Peyer's patch (tissue), 4 donors: ENCODE measurements at regions not wholly inside any gene's neighbourhood (a gene's known extent, or its start where the extent isn't known, plus 50 kb on each side); places are given as distances from the start of the nearest gene placed in this dataset.

ENCODE experiments used
- DNase-seq, 3 donors: peaks; one replicate each; pipeline ENCODE4 v3.0.0-alpha.2; 2017 to 2019
- H3K27ac ChIP-seq, 4 donors: fragments of 200-600 bp; sonication (generic); one replicate each; pipeline ENCODE4 v1.5.1; 2016 to 2019
- H3K27me3 ChIP-seq, 2 donors: fragments of 200-600 bp; sonication (generic); one replicate each; pipeline ENCODE4 v1.5.1; 2019
- H3K36me3 ChIP-seq, 3 donors: fragments of 200-600 bp; sonication (generic); one replicate each; pipeline ENCODE4 v1.5.1; 2016 to 2019
- H3K4me1 ChIP-seq, 4 donors: fragments of 200-600 bp; sonication (generic); one replicate each; pipeline ENCODE4 v1.5.1; 2016 to 2019
- H3K4me3 ChIP-seq, 4 donors: fragments of 200-600 bp; sonication (generic); 1 replicate in 3 of 4; 2 replicates in 1 of 4; pipeline ENCODE4 v1.5.1; 2016 to 2019; ENCODE audit warnings: mild to moderate bottlenecking in 1 of 4
- H3K9me3 ChIP-seq, 4 donors: fragments of 200-600 bp; sonication (generic); one replicate each; pipeline ENCODE4 v1.5.1; 2016 to 2019; ENCODE audit warnings: mild to moderate bottlenecking in 1 of 4
- CTCF ChIP-seq, 6 experiments: fragments of 450-650 bp in 4 of 6; fragments of 200-600 bp in 2 of 6; sonication (generic) in 1 of 6; IDR thresholded peaks; one replicate each; pipeline ENCODE4 v1.5.1; 2017 to 2019; ENCODE audit warnings: antibody characterized with exemption in 6 of 6, mild to moderate bottlenecking in 3 of 6, moderate library complexity in 1 of 6
- POLR2A ChIP-seq, 2 donors: fragments of 450-650 bp; IDR thresholded peaks; one replicate each; pipeline ENCODE4 v1.5.1; 2017; ENCODE audit warnings: antibody characterized with exemption in 2 of 2, mild to moderate bottlenecking in 2 of 2, moderate library complexity in 2 of 2

DNA sequence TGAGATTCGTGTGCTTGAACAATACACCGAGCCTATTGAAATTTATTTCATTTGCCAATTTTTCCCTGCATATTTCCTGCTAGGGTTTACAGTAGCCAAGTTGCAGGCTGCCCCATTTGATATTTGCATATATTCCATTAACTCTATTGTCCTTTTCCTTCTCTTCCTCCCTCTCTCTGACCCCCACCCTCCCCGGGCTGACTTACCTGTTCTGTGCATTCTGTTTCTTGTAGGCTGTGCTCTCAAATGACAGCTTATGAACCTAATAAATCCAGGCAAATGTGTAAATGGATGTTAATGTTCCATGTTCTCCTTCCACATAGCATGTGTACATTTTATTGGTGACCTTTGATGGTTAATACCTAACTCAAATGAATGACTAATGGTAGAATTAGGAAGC lies 1169.2 kb upstream of the WWC1 start:
- no peak for DNase-seq
- Histone ChIP-seq H3K36me3 (no peaks in the 10 kb centered on the region), H3K4me3 (no peak overlapping the region), H3K4me1 (no peaks in the 10 kb centered on the region), H3K27ac (no peak overlapping the region), H3K27me3 (no peaks in the 10 kb centered on the region), H3K9me3 (no peaks in the 10 kb centered on the region)
- TF ChIP-seq POLR2A (IDR thresholded peaks at IDR 0.05) (no peak), CTCF (IDR thresholded peaks at IDR 0.05) (no peak)

- no peak overlapping the region for H3K4me3 ChIP-seq
- H3K4me1 ChIP-seq, result no peaks in the 10 kb centered on the region
- DNase-seq, result no peak
- no peak overlapping the region for H3K27ac ChIP-seq
- TF ChIP-seq POLR2A (IDR thresholded peaks at IDR 0.05) (no peak), CTCF (IDR thresholded peaks at IDR 0.05) (no peak)
- no peaks in the 10 kb centered on the region for H3K9me3 ChIP-seq
- no peaks in the 10 kb centered on the region for H3K36me3 ChIP-seq
- no peaks in the 10 kb centered on the region for H3K27me3 ChIP-seq
Measured at GRCh38 chr5:167123126-167123525, 1168.3 kb upstream of the WWC1 start.

DNA sequence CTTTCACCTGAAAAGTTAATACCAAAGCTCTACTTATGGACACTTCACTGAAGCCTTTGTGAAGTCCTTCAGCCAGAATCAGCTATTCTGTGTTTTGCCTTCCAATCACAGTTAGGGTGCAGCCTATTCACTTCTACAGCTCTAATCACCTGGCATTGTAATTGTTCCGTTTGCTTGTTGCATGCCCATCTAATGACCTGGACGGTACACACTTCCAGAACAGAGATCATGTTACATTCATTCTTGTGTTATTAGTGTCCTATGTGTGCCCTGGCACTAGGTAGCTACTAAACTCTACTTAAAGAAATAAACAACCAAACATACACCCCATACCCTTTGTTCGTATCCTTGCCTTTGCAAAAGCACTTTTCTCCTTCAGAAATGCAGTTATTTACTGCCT lies 1162.9 kb upstream of the WWC1 start:
- no peaks in the 10 kb centered on the region for H3K9me3 ChIP-seq
- H3K4me3 ChIP-seq, result no peak overlapping the region
- no peak for TF ChIP-seq CTCF (IDR thresholded peaks at IDR 0.05)
- no peak for TF ChIP-seq POLR2A (IDR thresholded peaks at IDR 0.05)
- H3K27ac ChIP-seq, result no peak overlapping the region
- H3K36me3 ChIP-seq, result no peaks in the 10 kb centered on the region
- no peaks in the 10 kb centered on the region for H3K27me3 ChIP-seq
- H3K4me1 ChIP-seq, result no peaks in the 10 kb centered on the region
- no peak for DNase-seq

- Histone ChIP-seq H3K4me1 (no peaks in the 10 kb centered on the region), H3K36me3 (no peaks in the 10 kb centered on the region), H3K27me3 (no peaks in the 10 kb centered on the region), H3K9me3 (no peaks in the 10 kb centered on the region), H3K27ac (no peak overlapping the region), H3K4me3 (no peak overlapping the region)
- DNase-seq, result no peak
- TF ChIP-seq CTCF (IDR thresholded peaks at IDR 0.05) (no peak), POLR2A (IDR thresholded peaks at IDR 0.05) (no peak)
Measured at GRCh38 chr5:167140548-167141291, 1150.7 kb upstream of the WWC1 start.

DNA sequence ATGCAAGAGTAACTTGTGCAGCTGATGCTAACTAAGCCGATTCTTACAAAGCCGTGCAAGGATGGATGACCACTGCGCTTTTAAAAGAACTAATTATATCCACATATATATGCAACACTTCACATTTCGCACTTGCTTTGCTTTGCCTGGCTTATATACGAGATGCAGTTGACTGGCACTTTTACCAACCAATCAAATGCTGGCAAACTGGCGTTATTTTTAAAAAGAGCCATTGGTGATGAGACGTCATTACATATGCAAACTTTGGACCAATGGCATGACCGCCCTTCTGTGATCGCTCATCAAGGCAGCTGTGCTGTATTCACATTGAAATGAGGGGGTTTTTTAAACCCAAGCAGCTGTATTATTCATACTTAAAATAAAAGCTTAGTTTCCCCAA lies 1147.7 kb upstream of the WWC1 start:
- H3K27me3 ChIP-seq, result no peaks in the 10 kb centered on the region

More for the DNA sequence above, 1147.7 kb upstream of the WWC1 start:
- TF ChIP-seq CTCF (IDR thresholded peaks at IDR 0.05), result no peak
- TF ChIP-seq POLR2A (IDR thresholded peaks at IDR 0.05), result no peak
- H3K36me3 ChIP-seq, result no peaks in the 10 kb centered on the region
- no peak overlapping the region for H3K27ac ChIP-seq
- no peaks in the 10 kb centered on the region for H3K9me3 ChIP-seq
- H3K4me1 ChIP-seq, result no peaks in the 10 kb centered on the region
- no peak overlapping the region for H3K4me3 ChIP-seq
- no peak for DNase-seq
